Astrocyte (in vitro differentiated cells and primary cell): ENCODE measurements at regions not wholly inside any gene's neighbourhood (a gene's known extent, or its start where the extent isn't known, plus 50 kb on each side); places are given as distances from the start of the nearest gene placed in this dataset.
"Not testable (repeated sequence)": the region's sequence is repeated elsewhere in the genome, so short reads cannot be mapped to it uniquely, and the experiment has no call there.

Experiments
- CTCF ChIP-seq: IDR thresholded peaks from 2 replicates; pipeline ENCODE4 v1.5.1; 2011; ENCODE audit warnings: low read depth, mild to moderate bottlenecking, inconsistent platforms, low read length, moderate library complexity; ENCODE audit not compliant: insufficient read depth
- EZH2 ChIP-seq: IDR thresholded peaks from 2 replicates; pipeline ENCODE4 v1.6.1; 2012; ENCODE audit warnings: mild to moderate bottlenecking, low read length, inconsistent platforms; ENCODE audit not compliant: insufficient read depth

GRCh38 chr13:18726524-18726923 is 455.1 kb downstream of the TUBA3C start:
- not testable (repeated sequence) for TF ChIP-seq CTCF, EZH2
